Left lung (tissue), 4 donors: ENCODE measurements at regions not wholly inside any gene's neighbourhood (a gene's known extent, or its start where the extent isn't known, plus 50 kb on each side); places are given as distances from the start of the nearest gene placed in this dataset.

ENCODE experiments used
- ATAC-seq: fragments of 200-7000 bp; cut with Tn5 transposase; one replicate; pipeline ENCODE4 v1.9.1; 2020; ENCODE audit warnings: moderate library complexity
- DNase-seq, 4 donors: peaks; one replicate each; pipeline ENCODE4 v3.0.0-alpha.2; 2013 to 2020
- H3K27ac ChIP-seq, 2 donors: fragments of 200-600 bp; sonication (generic) in 1 of 2; one replicate each; pipeline versions ENCODE4 v1.5.0 to v1.8.0; 2020 to 2021
- H3K27me3 ChIP-seq, 2 donors: fragments of 200-600 bp; sonication (generic) in 1 of 2; one replicate each; pipeline versions ENCODE4 v1.5.0 to v1.8.0; 2020 to 2021
- H3K36me3 ChIP-seq, 2 donors: fragments of 200-600 bp; sonication (generic) in 1 of 2; one replicate each; pipeline versions ENCODE4 v1.5.0 to v1.8.0; 2020 to 2021
- H3K4me1 ChIP-seq, 2 donors: fragments of 200-600 bp; one replicate each; pipeline ENCODE4 v1.8.0; 2021
- H3K4me3 ChIP-seq, 2 donors: fragments of 200-600 bp; sonication (generic) in 1 of 2; one replicate each; pipeline versions ENCODE4 v1.5.0 to v1.8.0; 2020 to 2021; ENCODE audit warnings: mild to moderate bottlenecking in 1 of 2
- H3K9me3 ChIP-seq, 2 donors: fragments of 200-600 bp; sonication (generic) in 1 of 2; one replicate each; pipeline versions ENCODE4 v1.5.0 to v1.8.0; 2020 to 2021
- intact Hi-C, 2 donors: fragments of 100-400 bp; cut with DNase I; formaldehyde crosslinking; loops; one replicate each; pipeline versions ENCODE4 v1.11.2 to v1.14.2; 2022
- TF ChIP-seq, protein P1 (sequence below), 2 donors: fragments of 200-600 bp; sonication (generic) in 1 of 2; IDR thresholded peaks; one replicate each; pipeline versions ENCODE4 v1.5.0 to v1.8.0; 2021; ENCODE audit warnings: antibody characterized with exemption in 2 of 2
- donor health status: DM: no; HTN: yes; CAD: no.
- donor health status: DM: no; HTN: no; CAD: no.

DNA sequence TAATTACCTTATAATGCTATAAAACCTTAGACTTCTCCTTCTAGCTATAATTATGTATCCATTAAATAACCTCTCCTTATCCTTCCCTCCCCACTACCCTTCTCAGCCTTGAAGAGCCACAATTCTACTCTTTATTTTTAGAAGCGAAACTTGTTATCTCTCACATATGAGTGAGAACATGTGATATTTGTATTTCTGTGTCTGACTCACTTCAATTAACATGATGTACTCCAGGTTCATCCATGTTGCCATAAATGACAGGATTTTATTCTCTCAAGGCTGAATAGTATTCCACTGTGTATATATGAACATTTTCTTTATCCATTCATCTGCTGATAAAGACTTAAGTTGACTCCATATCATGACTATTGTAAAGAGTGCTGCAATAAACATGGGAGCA, 485.6 kb downstream of the FLRT2 start:
- intact Hi-C loops = no loop called here
- H3K4me1 ChIP-seq = no peaks in the 10 kb centered on the region
- no peaks in the 10 kb centered on the region for H3K27me3 ChIP-seq

DNA sequence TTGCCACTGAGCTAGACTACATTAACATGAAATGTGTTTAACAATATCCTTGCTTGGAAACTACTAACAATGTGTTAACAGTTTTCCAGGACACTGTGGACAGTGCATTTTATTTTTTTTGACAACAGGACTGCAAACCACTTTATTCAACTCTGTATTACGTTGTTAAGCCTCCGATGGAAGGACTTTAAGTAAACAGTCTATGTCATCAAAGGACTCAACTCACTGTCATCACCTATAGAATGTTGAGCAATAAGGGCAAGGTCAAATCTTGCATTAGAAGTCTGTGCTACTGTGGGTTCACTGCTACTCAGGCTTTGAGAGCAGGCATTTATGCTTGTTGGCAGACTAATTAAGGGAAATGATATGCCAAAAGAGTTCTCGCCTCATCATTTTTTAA, 483.7 kb downstream of the FLRT2 start:
- TF ChIP-seq, protein P1, sequence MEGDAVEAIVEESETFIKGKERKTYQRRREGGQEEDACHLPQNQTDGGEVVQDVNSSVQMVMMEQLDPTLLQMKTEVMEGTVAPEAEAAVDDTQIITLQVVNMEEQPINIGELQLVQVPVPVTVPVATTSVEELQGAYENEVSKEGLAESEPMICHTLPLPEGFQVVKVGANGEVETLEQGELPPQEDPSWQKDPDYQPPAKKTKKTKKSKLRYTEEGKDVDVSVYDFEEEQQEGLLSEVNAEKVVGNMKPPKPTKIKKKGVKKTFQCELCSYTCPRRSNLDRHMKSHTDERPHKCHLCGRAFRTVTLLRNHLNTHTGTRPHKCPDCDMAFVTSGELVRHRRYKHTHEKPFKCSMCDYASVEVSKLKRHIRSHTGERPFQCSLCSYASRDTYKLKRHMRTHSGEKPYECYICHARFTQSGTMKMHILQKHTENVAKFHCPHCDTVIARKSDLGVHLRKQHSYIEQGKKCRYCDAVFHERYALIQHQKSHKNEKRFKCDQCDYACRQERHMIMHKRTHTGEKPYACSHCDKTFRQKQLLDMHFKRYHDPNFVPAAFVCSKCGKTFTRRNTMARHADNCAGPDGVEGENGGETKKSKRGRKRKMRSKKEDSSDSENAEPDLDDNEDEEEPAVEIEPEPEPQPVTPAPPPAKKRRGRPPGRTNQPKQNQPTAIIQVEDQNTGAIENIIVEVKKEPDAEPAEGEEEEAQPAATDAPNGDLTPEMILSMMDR (IDR thresholded peaks at IDR 0.05) = no peak
- H3K27me3 ChIP-seq = no peaks in the 10 kb centered on the region
- no peak overlapping the region for H3K4me3 ChIP-seq
- no peak for ATAC-seq
- no peaks in the 10 kb centered on the region for H3K4me1 ChIP-seq
- no peaks in the 10 kb centered on the region for H3K36me3 ChIP-seq
- no peaks in the 10 kb centered on the region for H3K9me3 ChIP-seq
- DNase-seq = peak in 2 of 4 donors; percentile 46 to 48
- H3K27ac ChIP-seq = no peak overlapping the region
- intact Hi-C loops = no loop called here

More for the DNA sequence above, 485.6 kb downstream of the FLRT2 start:
- H3K36me3 ChIP-seq = no peaks in the 10 kb centered on the region
- TF ChIP-seq, protein P1 (IDR thresholded peaks at IDR 0.05) = no peak
- DNase-seq (no peak), ATAC-seq (no peak)
- no peak overlapping the region for H3K27ac ChIP-seq
- no peak overlapping the region for H3K4me3 ChIP-seq
- no peaks in the 10 kb centered on the region for H3K9me3 ChIP-seq

DNA sequence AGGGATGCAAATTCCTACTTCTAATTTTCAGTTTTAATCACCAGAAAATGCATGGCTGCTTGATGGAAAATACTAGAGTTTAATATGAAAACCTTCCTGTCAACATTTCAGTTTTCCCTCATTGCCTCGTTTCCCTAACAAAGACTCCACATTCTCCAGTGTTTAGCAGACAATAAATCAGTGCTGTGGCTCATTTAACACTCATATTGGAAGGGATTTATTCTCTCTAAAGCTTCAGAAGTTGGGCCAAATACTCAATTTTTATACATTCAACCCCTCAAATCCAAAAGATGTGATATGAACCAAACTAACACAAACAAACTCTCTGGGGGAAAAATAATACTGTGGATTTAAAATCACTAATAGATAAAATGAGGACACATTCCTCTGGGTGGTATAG, 482.5 kb downstream of the FLRT2 start:
- intact Hi-C loops = no loop called here
- TF ChIP-seq, protein P1 (IDR thresholded peaks at IDR 0.05) = no peak
- ATAC-seq = no peak
- Histone ChIP-seq H3K27ac (no peak overlapping the region), H3K36me3 (no peaks in the 10 kb centered on the region), H3K9me3 (no peaks in the 10 kb centered on the region), H3K4me1 (no peaks in the 10 kb centered on the region), H3K27me3 (no peaks in the 10 kb centered on the region), H3K4me3 (no peak overlapping the region)
- DNase-seq = peak in 2 of 4 donors; percentile 34 to 37

DNA sequence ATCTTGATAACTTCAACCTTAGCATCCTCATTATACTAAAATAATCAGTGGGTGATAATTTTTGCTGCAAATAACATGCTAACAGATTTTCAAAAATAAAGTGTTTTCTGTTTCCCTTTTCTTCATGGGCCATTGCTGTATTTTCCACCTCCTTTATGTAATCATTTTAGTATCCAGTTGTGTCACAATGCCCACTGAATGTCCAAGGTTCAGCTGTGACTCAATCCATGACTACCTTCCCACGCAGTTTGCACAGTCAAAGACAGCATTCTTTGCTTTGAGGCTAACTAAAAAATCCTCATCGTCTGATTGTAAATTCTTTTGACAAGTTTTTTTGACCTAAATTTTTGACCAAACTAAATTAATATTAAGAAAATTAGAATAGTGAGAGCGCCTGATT, 474.1 kb downstream of the FLRT2 start:
- intact Hi-C loops = no loop called here

DNA sequence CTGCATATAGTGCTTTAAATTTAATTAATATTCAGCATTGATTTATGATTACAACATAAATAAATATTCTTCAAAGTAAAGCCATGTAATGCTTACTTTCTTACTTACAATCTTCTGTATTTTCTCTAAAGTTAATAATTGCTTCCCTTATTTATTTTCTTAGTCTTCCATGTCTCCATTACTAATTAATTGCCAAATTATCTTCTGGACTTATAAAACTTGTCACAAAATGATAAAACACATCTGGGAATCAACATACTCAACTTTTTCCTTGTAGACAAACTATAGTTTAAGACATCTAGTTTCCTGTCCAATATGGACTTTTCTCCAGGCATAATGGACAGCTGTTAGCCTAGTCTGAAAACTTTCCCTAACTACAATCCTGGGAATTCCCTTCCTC, 466.6 kb downstream of the FLRT2 start:
- no peak overlapping the region for H3K4me3 ChIP-seq
- no peaks in the 10 kb centered on the region for H3K9me3 ChIP-seq
- no peak overlapping the region for H3K27ac ChIP-seq
- no peaks in the 10 kb centered on the region for H3K36me3 ChIP-seq
- no peak for DNase-seq
- no peaks in the 10 kb centered on the region for H3K4me1 ChIP-seq
- TF ChIP-seq, protein P1 (IDR thresholded peaks at IDR 0.05) = no peak
- intact Hi-C loops = no loop called here
- no peaks in the 10 kb centered on the region for H3K27me3 ChIP-seq
- no peak for ATAC-seq

More for the DNA sequence above, 474.1 kb downstream of the FLRT2 start:
- TF ChIP-seq, protein P1 (IDR thresholded peaks at IDR 0.05) = no peak
- no peaks in the 10 kb centered on the region for H3K9me3 ChIP-seq
- no peak for ATAC-seq
- no peaks in the 10 kb centered on the region for H3K4me1 ChIP-seq
- no peak overlapping the region for H3K27ac ChIP-seq
- no peaks in the 10 kb centered on the region for H3K36me3 ChIP-seq
- H3K4me3 ChIP-seq = no peak overlapping the region
- no peak for DNase-seq
- H3K27me3 ChIP-seq = no peaks in the 10 kb centered on the region
